GM21619 (cell line): ENCODE measurements at regions not wholly inside any gene's neighbourhood (a gene's known extent, or its start where the extent isn't known, plus 50 kb on each side); places are given as distances from the start of the nearest gene placed in this dataset.
"Not testable (repeated sequence)": the region's sequence is repeated elsewhere in the genome, so short reads cannot be mapped to it uniquely, and the experiment has no call there.

Experiments used
- ATAC-seq: cut with Tn5 transposase; IDR thresholded peaks from one replicate; pipeline ENCODE4 v1.9.1; 2021; ENCODE audit not compliant: unreplicated experiment

DNA sequence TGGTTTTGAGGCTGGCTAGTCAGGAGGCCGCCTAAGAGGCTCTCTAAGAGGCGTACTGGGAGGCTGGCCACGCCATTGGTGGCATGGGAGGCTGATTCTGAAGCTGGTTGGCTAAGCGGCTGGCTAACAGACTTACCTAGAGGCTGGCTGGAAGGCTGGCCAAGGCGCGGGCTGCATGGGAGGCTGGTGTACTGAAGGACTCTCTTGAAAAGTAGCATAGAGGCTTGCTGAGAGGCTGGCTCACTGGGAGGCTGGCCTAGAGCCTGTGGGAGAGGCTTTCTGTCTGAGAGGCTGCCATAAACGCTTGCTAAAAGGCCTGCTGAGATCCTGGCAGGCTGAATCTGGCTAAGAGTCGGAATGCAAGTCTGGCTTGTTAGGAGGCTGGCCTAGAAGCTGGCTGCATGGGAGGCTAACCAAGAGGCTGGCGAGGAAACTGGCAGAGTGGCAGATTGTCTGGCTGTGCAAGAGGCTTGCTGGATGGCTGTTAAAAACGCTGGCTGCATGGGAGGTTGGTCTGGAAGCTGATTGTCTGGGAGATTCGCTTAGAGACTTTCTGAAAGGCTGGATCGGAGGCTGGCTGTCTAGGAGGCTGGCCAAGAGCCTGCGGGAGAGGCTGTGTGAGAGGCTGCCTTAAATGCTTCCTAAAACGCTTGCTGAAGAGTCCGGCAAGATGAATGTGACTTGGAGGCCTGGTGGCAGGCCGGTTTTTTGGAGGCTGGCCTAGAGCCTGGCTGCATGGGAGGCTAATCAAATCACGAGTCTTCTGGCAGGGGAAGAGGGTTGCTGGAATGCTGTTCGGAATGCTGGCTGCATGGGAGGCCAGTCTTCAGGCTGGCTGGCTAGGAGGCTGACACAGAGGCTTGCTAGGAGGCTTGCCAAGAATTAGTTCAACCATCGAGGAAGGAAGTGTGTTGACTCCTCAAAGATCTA lies 134.2 kb downstream of the OR13A1 start:
- ATAC-seq, result no peak

DNA sequence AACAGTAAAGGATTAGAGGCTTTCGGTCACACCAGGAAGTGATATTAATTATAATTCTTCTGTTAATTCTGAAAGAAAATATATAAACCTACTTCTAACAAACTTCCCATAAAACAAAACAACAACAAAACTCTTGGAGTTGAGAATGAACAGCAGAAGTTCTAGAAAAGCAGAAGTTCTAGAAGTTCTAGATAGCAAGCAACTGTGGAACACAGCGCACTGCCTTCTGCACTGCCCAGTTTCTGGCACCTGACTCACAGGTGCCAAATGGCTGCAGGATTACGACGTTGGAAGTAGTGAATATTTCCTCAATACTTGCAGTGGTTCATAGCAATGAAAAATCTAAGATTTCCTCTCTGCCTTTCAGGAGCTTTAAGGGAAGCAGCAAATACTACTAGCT lies 132.2 kb downstream of the OR13A1 start:
- ATAC-seq, result no peak

DNA sequence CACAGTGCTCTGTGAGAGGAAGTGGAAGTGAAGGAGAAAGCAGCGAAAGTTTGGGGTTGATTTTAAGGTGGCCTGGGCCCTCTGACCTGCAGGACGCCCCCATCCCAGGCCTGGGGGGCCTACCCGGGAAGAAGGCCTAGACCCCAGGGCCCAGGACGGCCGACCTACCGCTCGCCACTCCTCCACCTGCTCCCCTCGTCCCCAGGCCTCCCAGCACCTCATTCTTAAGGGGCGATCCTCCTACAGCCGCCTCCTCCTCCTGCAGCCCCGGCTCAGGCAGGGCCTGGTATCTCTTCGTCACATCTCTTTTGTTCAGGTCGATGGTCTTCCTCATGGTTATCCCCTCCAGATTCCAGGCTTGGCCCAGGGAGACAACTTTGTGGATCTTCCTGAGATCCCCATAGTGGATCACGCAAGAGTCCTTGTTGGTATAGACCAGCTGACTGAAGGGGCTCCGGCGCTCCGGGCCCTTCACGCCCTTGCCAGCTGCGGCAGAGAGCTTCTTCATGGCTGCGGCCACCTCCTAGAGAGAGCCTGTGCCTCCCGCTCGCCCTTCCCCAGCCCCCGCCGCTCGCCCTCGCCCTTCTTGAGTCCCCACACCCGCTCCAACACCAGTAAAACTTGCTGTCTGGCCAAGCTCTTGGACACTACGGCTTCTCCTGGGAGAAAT lies 117.5 kb downstream of the OR13A1 start:
- no peak for ATAC-seq

DNA sequence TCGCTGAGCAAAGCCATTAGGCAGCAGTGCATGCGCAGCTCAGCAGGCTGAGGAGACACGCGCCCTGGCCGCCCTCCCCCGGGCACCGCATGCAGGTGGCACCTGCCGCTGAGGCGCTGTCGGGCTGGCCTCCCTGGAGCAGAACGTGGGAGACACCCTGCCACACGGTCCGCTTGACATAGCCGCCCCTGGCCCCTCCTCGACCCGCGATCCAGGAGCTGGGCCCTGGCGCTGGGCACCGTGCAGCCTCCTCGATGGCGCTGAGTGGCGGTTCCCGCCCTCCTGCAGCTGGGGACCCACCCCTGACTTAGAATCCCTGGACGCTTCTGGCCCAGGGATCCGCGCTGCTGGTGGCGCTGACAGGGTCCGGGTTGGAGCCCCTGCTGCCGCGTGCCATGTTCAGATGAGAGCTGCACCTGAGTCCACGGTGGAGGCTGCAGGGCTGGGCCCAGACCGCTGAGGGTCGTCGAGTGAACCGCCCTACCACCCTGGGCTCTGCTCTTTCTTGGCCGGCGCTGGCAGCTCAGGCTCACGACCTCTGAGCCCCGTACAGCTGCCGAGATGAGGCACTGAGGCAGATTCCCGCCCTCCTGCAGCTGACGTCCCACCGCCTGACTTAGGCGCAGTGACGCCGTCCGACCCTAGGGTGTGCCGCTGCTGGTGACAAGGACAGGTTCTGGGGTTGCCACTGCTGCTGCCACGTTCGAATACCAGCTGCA lies 116.8 kb downstream of the OR13A1 start:
- ATAC-seq, result no peak

DNA sequence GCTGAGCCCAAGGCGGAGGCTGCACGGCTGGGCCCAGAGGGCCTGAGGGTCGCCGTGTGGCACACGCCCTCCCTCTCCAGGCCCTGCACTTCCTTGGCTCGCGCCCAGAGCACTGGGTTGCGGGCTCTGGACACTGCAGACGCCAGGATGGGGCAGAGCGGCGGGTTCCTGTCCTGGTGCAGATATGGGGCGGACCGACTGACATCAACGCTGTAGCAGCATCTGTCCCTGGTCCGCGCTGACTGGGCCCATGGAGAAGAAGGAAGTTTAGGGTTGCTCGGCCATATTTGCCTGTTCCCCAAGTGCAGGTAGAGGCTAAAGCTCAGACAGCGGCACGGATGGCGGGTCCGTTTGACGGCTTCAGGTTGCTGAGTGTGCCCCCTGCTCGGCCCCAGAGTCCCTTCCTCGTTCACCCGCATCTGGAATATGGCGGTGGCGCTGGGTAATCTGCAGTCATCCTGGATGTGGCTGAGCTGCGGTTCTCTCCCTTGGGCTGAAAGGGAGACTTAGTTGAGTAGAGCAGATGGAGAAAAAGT lies 116.1 kb downstream of the OR13A1 start:
- ATAC-seq, result no peak

DNA sequence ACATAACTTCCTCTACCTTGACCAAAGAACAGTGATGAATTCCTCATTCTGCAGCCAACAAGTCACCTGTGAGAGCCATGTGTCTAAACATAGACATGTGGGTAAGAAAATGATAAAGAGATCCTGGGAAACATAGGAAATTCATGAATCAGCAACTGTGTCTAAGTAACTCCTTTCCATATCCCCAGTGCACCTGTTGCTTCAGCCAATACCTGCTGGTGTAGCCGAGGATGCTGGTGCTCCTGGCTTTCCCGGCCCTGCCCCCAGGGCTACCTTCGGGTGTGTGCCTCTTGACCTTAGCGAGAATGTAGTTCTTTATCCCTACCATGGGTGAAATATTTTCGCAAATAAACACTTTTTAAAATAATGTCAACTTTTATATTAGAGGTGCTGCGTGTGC lies 114.1 kb downstream of the OR13A1 start:
- no peak for ATAC-seq

DNA sequence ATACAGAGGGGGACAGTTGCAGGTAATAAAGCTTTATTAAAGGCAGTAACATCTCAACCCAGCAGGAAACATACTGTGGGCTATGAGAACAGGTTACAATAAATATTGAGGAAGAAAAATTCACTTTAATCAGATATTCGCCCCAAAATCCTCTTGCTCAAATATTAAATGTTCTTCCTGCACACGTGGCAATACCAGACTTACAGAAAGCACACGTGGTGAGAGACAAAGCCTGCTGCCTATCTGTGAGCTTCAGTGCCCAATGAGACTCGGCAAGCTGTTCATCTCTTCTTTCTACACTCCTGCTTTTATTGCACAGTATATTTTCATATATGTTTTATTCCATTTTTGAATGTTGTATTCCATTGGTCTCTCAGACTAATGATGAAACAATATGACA lies 113.2 kb downstream of the OR13A1 start:
- ATAC-seq, result no peak

DNA sequence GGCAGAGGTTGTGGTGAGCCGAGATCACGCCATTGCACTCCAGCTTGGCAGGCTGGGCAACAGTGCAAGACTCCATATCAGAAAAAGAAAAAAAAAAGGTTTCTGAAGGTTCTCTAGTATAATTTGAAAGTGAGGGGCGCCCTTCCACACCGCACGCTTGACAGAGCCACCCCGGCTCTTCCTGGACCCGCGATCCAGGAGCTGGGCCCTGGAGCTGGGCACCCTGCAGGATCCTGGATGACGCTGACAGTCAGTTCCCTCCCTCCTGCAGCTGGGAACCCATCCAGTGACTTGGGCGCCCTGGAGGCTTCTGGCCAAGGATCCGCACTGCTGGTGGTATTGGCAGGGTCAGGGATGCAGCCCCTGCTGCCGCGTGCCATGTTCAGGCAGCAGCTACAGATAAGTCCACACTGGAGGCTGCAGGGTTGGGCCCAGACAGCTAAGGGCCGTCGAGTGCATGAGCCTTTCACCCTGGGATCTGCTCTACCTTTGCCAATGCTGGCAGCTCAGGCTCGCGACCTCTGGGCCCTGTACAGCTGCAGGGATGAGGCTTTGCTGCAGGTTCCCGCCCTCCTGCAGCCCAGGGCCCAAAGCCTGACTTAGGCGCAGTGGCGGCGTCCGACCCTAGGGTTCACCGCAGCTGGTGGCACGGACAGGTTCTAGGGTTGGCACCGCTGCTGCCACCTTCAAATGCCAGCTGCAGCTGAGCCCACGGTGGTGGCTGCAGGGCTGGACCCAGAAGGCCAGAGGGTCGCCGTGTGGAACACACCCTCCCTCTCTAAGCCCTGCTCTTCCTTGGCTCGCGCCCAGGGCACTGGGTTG lies 110.2 kb downstream of the OR13A1 start:
- no peak for ATAC-seq

DNA sequence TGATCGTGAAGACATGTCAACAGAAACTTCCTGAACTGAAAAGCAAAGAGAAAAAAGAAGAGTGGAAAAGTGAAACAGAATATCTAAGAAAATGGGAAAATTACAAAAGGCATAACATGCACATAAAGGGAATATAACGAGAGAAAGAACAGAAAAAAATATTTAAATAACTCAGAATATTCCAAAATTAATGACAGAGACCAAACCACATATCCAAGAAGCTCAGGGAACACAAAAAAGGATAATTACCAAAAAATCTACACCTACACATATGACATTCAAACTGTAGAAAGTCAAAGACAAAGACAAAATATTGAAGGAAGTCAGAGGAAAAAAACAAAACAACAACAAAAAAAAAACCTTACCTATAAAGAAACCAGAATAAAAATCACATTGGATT lies 105.5 kb downstream of the OR13A1 start:
- ATAC-seq, result no peak

DNA sequence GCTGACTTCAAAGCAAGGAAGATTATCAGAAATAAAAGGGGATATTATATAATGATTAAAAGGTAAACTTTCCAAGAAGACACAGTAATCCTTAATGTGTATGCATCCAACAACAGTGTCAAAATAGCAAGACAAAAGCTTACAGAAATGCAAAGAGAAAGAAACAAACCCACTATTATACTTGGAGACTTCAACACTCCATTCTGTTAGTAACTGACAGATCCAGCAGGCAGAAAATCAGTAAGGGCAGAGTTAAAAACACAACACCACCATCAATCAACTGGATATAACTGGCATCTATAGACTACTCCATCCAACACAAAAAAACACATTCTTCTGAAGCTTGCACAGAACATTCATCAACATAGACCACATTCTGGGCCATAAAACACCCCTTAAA lies 103.8 kb downstream of the OR13A1 start:
- ATAC-seq, result no peak

DNA sequence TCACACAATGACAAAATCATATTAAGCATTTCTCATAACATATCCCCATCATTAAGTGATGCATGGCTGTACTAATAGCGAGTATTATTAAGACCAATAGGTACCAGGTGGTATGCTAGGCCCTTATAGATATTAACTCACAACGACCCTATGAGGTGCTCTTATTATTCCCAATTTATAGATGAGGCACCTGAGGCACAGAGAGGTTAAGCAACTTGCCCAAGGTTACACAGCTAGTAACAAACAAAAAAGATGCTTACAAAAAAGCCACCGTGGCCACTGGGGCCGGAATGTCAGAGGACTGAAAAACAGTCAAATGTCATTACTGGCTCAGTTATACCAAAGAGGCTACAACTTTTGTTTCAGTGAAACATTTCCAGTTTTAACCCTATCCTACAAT lies 96.0 kb downstream of the OR13A1 start:
- no peak for ATAC-seq

DNA sequence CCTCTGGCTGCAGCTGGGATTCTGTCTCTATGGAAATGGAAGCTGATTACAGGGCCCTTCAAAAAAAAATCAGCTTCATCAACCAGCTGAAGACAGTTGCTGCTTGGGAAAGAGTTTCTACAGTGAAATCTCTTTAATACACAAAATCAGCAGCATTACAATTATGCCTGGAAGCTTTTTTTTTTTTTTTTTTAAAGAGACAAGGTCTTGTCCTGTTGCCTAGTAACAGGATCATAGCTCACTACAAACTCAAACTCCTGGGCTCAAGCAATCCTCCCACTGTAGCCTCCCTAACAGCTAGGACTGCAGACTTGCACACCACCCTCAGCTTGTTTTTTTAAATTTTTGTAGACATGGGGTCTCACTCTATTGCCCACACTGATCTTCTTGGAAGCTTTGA lies 94.5 kb downstream of the OR13A1 start:
- ATAC-seq, result no peak

DNA sequence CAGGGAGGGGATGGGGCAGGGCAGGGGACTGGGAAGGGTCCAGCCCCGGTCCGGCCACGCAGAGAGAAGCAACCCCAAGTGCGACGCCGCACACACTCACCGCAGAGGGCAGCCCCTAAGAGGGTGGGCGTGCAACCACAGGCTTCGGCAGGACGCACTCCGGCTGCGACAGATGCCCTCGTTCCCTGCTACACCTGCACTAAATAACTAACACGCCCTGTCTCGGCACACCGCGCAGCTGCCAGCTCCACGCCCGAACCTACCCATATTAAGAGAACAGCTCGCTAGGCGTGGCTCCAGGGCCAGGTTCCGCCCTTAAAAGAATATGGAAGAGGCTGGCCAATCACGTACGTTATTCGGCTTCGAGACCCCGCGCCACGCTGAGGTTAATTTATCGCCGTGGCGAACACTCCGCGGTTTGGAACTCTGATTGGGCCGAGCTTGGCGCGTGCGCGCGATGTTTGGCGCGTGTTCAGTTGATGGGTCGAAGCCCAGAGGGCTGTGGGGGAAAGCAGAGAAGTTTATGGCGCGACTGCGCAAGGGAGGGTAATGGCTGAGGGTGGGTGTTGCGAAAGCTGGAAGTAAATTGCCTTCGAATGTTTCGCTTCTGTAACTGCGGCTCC lies 91.1 kb downstream of the OR13A1 start:
- no peak for ATAC-seq

DNA sequence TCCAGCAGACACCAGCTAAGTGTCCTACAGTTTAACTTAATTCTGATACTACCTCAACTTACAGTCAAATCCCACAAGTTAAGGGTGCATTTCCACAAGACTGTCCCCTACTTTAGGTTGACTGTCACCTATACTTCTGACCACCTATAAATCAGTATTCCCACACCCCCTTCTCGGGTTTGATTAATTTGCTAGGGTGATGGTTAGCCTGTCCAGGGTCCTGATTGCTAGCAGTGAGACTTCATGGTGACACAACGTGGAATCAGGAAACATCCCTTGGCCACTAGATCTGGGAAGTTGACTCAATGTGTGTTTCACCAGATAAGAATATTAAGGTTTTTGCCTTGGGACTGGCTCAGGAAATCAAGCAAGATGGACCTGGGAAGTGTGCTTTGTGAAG lies 88.4 kb downstream of the OR13A1 start:
- ATAC-seq, result no peak

DNA sequence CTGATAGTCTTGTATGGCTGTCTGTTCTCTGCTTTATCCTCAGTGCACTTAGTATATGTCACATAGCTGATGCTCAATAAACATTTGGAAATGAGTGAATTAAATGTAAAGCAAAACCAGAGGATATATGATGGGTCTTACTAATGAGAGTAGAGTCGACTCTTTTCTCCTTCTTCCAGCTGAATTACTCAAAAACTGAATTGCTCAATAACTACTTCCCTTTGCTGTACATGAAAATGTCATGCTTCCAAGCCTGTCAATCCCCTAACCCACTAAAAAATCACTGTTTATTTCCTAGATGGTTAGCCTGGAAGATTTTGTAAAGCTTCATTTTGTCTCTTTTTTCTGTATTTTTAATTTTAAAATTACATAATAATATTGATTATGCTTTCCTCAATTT lies 88.0 kb downstream of the OR13A1 start:
- ATAC-seq, result no peak

DNA sequence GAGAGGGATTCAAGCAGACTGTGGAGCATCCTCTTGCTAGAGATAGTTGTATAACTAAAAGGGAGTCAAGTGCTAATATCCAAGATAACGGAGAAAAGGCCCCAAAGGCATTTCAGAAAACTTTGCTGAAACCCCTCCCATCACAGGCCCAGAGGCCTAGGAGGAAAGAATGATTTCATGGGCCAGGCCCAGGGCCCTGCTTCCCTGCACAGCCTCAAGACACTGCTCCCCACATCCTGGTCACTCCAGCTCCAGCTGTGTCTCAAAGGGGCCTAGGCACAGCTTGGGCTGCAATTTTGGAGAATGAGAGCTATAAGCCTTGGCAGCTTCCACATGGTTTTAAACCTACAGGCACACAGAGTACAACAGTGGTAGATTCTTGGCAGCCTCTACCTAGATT lies 85.6 kb downstream of the OR13A1 start:
- ATAC-seq, result no peak

DNA sequence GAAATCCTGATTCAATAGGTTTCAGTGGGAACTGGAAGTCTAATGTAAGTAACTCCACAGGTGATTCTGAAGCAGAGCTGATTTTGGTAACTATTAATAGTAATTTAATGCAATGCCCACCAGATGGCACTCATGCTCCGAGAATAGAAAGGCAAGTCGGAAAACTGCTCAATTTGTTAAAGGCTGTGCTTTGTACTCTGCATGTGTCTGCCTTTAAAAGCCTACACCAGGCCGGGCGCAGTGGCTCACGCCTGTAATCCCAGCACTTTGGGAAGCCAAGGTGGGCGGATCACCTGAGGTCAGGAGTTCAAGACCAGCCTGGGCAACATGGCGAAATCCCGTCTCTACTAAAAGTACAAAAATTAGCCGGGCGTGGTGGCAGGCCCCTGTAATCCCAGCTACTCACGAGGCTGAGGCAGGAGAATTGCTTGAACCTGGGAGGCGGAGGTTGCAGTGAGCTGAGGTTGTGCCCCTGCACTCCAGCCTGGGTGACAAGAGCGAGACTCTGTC lies 80.1 kb downstream of the OR13A1 start:
- ATAC-seq, result not testable (repeated sequence)

DNA sequence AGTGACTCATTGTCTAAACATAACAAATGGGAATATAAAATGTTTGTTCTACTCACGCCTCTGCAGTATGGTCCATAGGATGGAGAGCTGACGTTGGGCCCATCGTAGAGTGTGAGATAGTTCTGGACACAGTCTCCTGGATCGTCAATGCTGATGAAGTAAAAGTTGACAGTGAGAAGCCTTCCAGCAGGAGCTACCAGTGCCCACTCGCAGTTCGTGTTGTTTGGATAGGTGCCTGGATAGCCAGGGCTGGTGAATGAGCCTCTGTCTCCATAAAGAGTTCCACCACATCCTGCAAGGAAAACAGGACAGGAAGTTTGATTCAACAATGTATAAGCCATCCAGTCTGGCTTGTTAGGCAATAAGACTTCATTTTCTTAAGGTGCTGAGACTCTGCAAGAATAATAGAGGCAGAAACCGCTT lies 79.6 kb downstream of the OR13A1 start:
- ATAC-seq, result no peak

DNA sequence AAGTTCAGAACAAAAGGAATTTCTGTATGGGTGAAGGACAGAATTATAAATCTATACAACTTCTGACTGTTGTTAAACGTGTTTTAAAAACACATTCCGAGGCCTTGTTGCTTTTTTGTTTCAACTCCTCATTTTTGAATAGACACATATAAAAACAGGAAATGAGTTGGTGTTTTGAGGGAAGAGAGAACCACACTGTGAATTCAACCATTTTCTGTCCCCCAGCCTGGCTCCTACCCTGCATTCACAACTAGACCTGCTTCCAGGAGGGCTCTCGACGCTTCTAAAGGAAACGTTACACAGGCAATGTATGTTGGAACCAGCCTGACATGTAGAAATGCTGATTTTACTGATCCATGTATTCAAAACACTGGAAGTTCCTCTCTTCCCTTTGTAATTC lies 76.5 kb downstream of the OR13A1 start:
- no peak for ATAC-seq

DNA sequence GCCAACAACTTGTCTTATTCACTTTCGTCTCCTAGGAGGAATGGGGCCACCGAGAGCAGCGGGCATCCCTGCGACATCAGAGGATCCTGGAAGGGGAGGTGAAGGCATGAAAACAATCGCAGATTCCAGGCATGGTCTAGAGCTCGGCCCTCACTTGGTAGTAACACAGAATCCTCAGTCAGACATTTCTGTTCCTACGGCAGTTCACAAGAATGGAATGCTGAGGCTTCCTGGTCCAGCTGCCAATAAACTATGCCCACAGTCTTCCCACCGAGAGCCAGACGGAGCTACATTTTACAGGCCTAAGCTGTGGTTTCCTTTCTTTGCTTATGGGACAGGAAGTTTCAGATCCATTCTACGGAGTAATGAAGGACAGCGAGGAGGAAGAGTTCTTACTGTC lies 75.8 kb downstream of the OR13A1 start:
- ATAC-seq, result no peak
